SK-N-SH (cell line): ENCODE measurements at regions not wholly inside any gene's neighbourhood (a gene's known extent, or its start where the extent isn't known, plus 50 kb on each side); places are given as distances from the start of the nearest gene placed in this dataset.

Source experiments
- CTCF ChIA-PET: fragments of 300-600, 350-600 bp; formaldehyde crosslinking; extraction: SDS; loops from one replicate; lab custom pipeline; 2021; lab: Yijun Ruan, JAX
- POLR2A ChIA-PET: fragments of 350-600 bp; sonication (Branson Sonifier 250); formaldehyde crosslinking; extraction: SDS; loops from one replicate; lab custom pipeline; 2020; ENCODE audit warnings: antibody characterized with exemption, inconsistent platforms; lab: Yijun Ruan, JAX
- DNase-seq: peaks from one replicate; pipeline ENCODE4 v3.0.0; 2012
- H2AFZ ChIP-seq: fragments of 200-600 bp; sonication (generic); 2 replicates; pipeline ENCODE4 v1.8.1; 2016; ENCODE audit warnings: antibody characterized with exemption, mild to moderate bottlenecking, low read depth
- H3F3A ChIP-seq: fragments of 200-600 bp; sonication (generic); replicated peaks from 2 replicates; pipeline ENCODE3; 2016; ENCODE audit warnings: antibody characterized with exemption, mild to moderate bottlenecking; ENCODE audit not compliant: insufficient read depth
- H3K27ac ChIP-seq, 2 experiments: fragments of 200-500 bp in 1 of 2; fragments of 200-600 bp in 1 of 2; sonication (Bioruptor generic) in 1 of 2; sonication (generic), shearing (Covaris generic) in 1 of 2; 2 replicates each; pipeline versions ENCODE4 v1.5.1 to v1.6.1; 2014 to 2016; ENCODE audit warnings: low read depth in 2 of 2, inconsistent platforms in 1 of 2, low read length in 1 of 2, mild to moderate bottlenecking in 1 of 2, mixed read lengths in 1 of 2
- H3K27me3 ChIP-seq: fragments of 200-600 bp; sonication (generic), shearing (Covaris generic); 2 replicates; pipeline ENCODE4 v1.6.1; 2016; ENCODE audit warnings: mixed run types; ENCODE audit not compliant: insufficient read depth
- H3K36me3 ChIP-seq, 2 experiments: fragments of 200-500 bp in 1 of 2; fragments of 200-600 bp in 1 of 2; sonication (Bioruptor generic) in 1 of 2; sonication (generic) in 1 of 2; replicated peaks in 1 of 2; 2 replicates each; pipeline versions ENCODE3 to v1.5.1; 2014 to 2016; ENCODE audit warnings: low read length in 1 of 2, mild to moderate bottlenecking in 1 of 2; ENCODE audit not compliant: insufficient read depth in 2 of 2, control insufficient read depth in 1 of 2
- H3K4me1 ChIP-seq, 2 experiments: fragments of 200-500 bp in 1 of 2; fragments of 200-600 bp in 1 of 2; sonication (Bioruptor generic) in 1 of 2; sonication (generic), shearing (Covaris generic) in 1 of 2; 2 replicates each; pipeline versions ENCODE4 v1.5.1 to v1.6.1; 2014 to 2016; ENCODE audit warnings: low read depth in 1 of 2, low read length in 1 of 2, mixed run types in 1 of 2; ENCODE audit not compliant: insufficient read depth in 2 of 2, control insufficient read depth in 1 of 2
- H3K4me2 ChIP-seq: fragments of 200-600 bp; sonication (generic), shearing (Covaris generic); 2 replicates; pipeline ENCODE4 v1.6.1; 2017; ENCODE audit warnings: mixed run types
- H3K4me3 ChIP-seq, 2 experiments: fragments of 200-500 bp in 1 of 2; fragments of 200-600 bp in 1 of 2; sonication (Bioruptor generic) in 1 of 2; sonication (generic), shearing (Covaris generic) in 1 of 2; 2 replicates each; pipeline versions ENCODE4 v1.5.1 to v1.8.1; 2014 to 2016; ENCODE audit warnings: low read depth in 2 of 2, inconsistent platforms in 1 of 2, low read length in 1 of 2, mild to moderate bottlenecking in 1 of 2, mixed read lengths in 1 of 2, moderate library complexity in 1 of 2
- H3K79me2 ChIP-seq: fragments of 200-600 bp; sonication (generic); 2 replicates; pipeline ENCODE4 v1.8.1; 2017; ENCODE audit warnings: mild to moderate bottlenecking; ENCODE audit not compliant: insufficient read depth
- H3K9ac ChIP-seq: fragments of 200-600 bp; sonication (generic); 2 replicates; pipeline ENCODE4 v1.6.1; 2017; ENCODE audit warnings: mixed run types
- H3K9me2 ChIP-seq: fragments of 200-600 bp; sonication (generic); 2 replicates; pipeline ENCODE4 v1.6.1; 2017; ENCODE audit warnings: mixed run types
- H3K9me3 ChIP-seq: fragments of 200-600 bp; sonication (generic); 2 replicates; pipeline ENCODE4 v1.6.1; 2017; ENCODE audit warnings: mixed run types, mild to moderate bottlenecking, moderate library complexity
- H4K20me1 ChIP-seq: fragments of 200-600 bp; sonication (generic); 2 replicates; pipeline ENCODE4 v1.6.1; 2017; ENCODE audit warnings: mild to moderate bottlenecking, mixed run types; ENCODE audit not compliant: insufficient read depth
- ELF1 ChIP-seq: IDR thresholded peaks from 2 replicates; pipeline ENCODE4 v1.4.0; 2012
- EP300 ChIP-seq, 2 experiments: IDR thresholded peaks; 2 replicates each; pipeline versions ENCODE4 v1.4.0 to v1.6.1; 2012; ENCODE audit warnings: borderline replicate concordance in 1 of 2, low read depth in 1 of 2, low read length in 1 of 2
- EZH2phosphoT487 ChIP-seq: fragments of 200-600 bp; sonication (generic); IDR thresholded peaks from 2 replicates; pipeline ENCODE4 v1.6.1; 2017; ENCODE audit warnings: low read depth, mixed run types, mild to moderate bottlenecking, antibody characterized with exemption, moderate library complexity, borderline replicate concordance
- FOSL2 ChIP-seq: IDR thresholded peaks from 2 replicates; pipeline ENCODE4 v1.4.0; 2012; ENCODE audit warnings: low read depth, mild to moderate bottlenecking, moderate library complexity, borderline replicate concordance
- FOXJ3 ChIP-seq: sonication (generic); formaldehyde crosslinking; IDR thresholded peaks from 2 replicates; pipeline ENCODE4 v1.5.1; 2020; ENCODE audit warnings: mild to moderate bottlenecking, missing genetic modification reagents
- FOXM1 ChIP-seq: IDR thresholded peaks from 2 replicates; pipeline ENCODE4 v1.4.0; 2012; ENCODE audit warnings: low read depth, mild to moderate bottlenecking
- JUND ChIP-seq: IDR thresholded peaks from 2 replicates; pipeline ENCODE4 v1.4.0; 2012
- MXI1 ChIP-seq: IDR thresholded peaks from 2 replicates; pipeline ENCODE4 v1.6.1; 2012; ENCODE audit warnings: mild to moderate bottlenecking, low read depth, low read length, improper control_type of control experiment
- NRF1 ChIP-seq: IDR thresholded peaks from 2 replicates; pipeline ENCODE4 v1.6.1; 2012; ENCODE audit warnings: low read depth, mild to moderate bottlenecking, low read length
- POLR2AphosphoS5 ChIP-seq: IDR thresholded peaks from 2 replicates; pipeline ENCODE4 v1.6.1; 2012; ENCODE audit warnings: low read depth, low read length
- RAD21 ChIP-seq: IDR thresholded peaks from 2 replicates; pipeline ENCODE4 v1.6.1; 2012; ENCODE audit warnings: mild to moderate bottlenecking, low read length
- RFX5 ChIP-seq: IDR thresholded peaks from 2 replicates; pipeline ENCODE4 v1.6.1; 2012; ENCODE audit warnings: mild to moderate bottlenecking, improper control_type of control experiment, low read length
- RXRA ChIP-seq: IDR thresholded peaks from 2 replicates; pipeline ENCODE4 v1.4.0; 2012; ENCODE audit warnings: low read depth, mild to moderate bottlenecking, borderline replicate concordance
- TAF1 ChIP-seq: IDR thresholded peaks from 2 replicates; pipeline ENCODE4 v1.6.1; 2012; ENCODE audit warnings: low read depth, mild to moderate bottlenecking, low read length, moderate library complexity, borderline replicate concordance
- TCF12 ChIP-seq: IDR thresholded peaks from 2 replicates; pipeline ENCODE4 v1.4.0; 2012
- TEAD4 ChIP-seq: IDR thresholded peaks from 2 replicates; pipeline ENCODE4 v1.4.0; 2012; ENCODE audit warnings: mild to moderate bottlenecking, borderline replicate concordance; ENCODE audit not compliant: insufficient read depth
- USF2 ChIP-seq: fragments of 150-350 bp; IDR thresholded peaks from 2 replicates; pipeline ENCODE4 v1.6.1; 2017; ENCODE audit warnings: antibody characterized with exemption, low read length, low read depth, borderline replicate concordance
- YY1 ChIP-seq: IDR thresholded peaks from 2 replicates; pipeline ENCODE4 v1.4.0; 2012; ENCODE audit warnings: low read depth, mild to moderate bottlenecking
- ZBTB33 ChIP-seq: IDR thresholded peaks from 2 replicates; pipeline ENCODE4 v1.4.0; 2012; ENCODE audit warnings: low read depth, borderline replicate concordance
- WGBS: methylation state at CpG from one replicate; pipeline ENCODE4 v1.1.6; 2017; ENCODE audit warnings: low lambda C conversion rate; 5-methylcytosine and 5-hydroxymethylcytosine counted together
- TF ChIP-seq, protein P1 (sequence below): IDR thresholded peaks from 2 replicates; pipeline ENCODE4 v1.4.0; 2012; ENCODE audit warnings: low read depth, borderline replicate concordance

GRCh38 chr18:75544051-75544481, 116.6 kb upstream of the SMIM21 start:
- WGBS: 18% methylated on average over 10 of the region's 10 CpGs

More at GRCh38 chr18:75544051-75544481, 116.6 kb upstream of the SMIM21 start:
- no peaks in the 10 kb centered on the region; a peak in 1 of 4 replicates for H3K4me1 ChIP-seq
- no peaks in the 10 kb centered on the region for H3K9me3 ChIP-seq
- ChIA-PET CTCF (no interaction called here), POLR2A (no interaction called here)
- H3K9ac ChIP-seq: no peak overlapping the region
- no peak for DNase-seq
- H3K4me3 ChIP-seq: no peak overlapping the region
- H3K27ac ChIP-seq: no peak overlapping the region
- no peaks in the 10 kb centered on the region for H3K9me2 ChIP-seq
- no peaks in the 10 kb centered on the region for H3K36me3 ChIP-seq
- no peaks in the 10 kb centered on the region for H4K20me1 ChIP-seq
- H3K27me3 ChIP-seq: no peaks in the 10 kb centered on the region
- H3F3A ChIP-seq: no peaks in the 10 kb centered on the region
- no peak overlapping the region for H3K4me2 ChIP-seq
- TF ChIP-seq JUND (no peak), FOSL2 (no peak), RAD21 (no peak), POLR2AphosphoS5 (no peak), NRF1 (no peak), MXI1 (no peak), USF2 (no peak), YY1 (no peak), TAF1 (no peak), FOXJ3 (CRISPR knock-in tag) (no peak), ZBTB33 (no peak), EZH2phosphoT487 (no peak), ELF1 (no peak), EP300 (IDR thresholded peaks at IDR 0.05; ENCODE audit: borderline replicate concordance in 1 of 2, low read depth in 1 of 2, low read length in 1 of 2) (no peak), RFX5 (no peak), TEAD4 (no peak), RXRA (no peak), TCF12 (no peak), FOXM1 (no peak)
- TF ChIP-seq, protein P1, sequence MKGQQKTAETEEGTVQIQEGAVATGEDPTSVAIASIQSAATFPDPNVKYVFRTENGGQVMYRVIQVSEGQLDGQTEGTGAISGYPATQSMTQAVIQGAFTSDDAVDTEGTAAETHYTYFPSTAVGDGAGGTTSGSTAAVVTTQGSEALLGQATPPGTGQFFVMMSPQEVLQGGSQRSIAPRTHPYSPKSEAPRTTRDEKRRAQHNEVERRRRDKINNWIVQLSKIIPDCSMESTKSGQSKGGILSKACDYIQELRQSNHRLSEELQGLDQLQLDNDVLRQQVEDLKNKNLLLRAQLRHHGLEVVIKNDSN: no peak
- TF ChIP-seq, all 33 proteins: peak for 0
- no peaks in the 10 kb centered on the region for H3K79me2 ChIP-seq
- no peak overlapping the region for H2AFZ ChIP-seq
